HG02759 (cell line): ENCODE measurements at regions not wholly inside any gene's neighbourhood (a gene's known extent, or its start where the extent isn't known, plus 50 kb on each side); places are given as distances from the start of the nearest gene placed in this dataset.
"Not testable (repeated sequence)": the region's sequence is repeated elsewhere in the genome, so short reads cannot be mapped to it uniquely, and the experiment has no call there.

Experiments
- ATAC-seq: cut with Tn5 transposase; IDR thresholded peaks from one replicate; pipeline ENCODE4 v1.9.1; 2021; ENCODE audit warnings: mild to moderate bottlenecking, moderate library complexity; ENCODE audit not compliant: unreplicated experiment

GRCh38 chr7:9671979-9672917 lies 1238.8 kb downstream of the NXPH1 start:
- ATAC-seq = no peak

- no peak for ATAC-seq
These were observed 1247.3 kb downstream of the NXPH1 start for GRCh38 chr7:9680713-9681112.

DNA sequence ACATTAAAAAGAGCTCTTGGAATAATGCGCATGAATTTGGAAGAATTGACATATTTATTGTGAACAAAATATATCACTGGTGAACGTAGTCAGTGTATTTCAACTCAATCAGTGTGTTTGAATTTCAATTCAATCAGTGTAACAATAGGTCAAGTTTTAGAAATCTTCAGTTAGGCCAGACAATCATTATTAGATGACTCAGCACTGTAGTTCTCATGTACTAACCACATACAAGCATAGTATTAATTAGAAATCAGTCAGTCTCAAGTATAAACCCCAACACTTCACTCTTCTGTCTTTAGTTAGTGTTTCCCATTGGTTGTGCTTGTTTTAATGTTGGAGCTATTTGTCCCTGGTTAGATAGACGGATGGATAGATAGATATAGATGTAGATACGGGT lies 1247.9 kb downstream of the NXPH1 start:
- ATAC-seq = no peak

DNA sequence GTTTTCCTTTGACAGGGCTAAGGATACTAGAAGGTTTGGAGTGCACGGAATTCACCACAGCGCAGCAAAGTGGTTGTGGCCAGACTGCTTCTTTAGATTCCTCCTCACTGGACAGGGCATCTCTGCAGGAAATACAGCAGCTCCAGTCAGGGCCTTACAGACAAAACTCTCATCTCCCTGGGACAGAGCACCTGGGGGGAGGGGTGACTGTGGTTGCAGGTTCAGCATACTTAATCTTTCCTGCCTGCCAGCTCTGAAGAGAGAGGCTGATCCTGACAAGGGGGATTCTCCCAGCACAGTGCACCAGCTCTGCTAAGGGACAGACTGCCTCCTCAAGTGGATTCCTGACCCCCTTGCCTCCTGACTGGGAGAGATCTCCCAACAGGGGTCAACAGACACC lies 1257.9 kb downstream of the NXPH1 start:
- no peak for ATAC-seq

- no peak for ATAC-seq
These were observed 1265.0 kb downstream of the NXPH1 start for GRCh38 chr7:9698375-9698774.

DNA sequence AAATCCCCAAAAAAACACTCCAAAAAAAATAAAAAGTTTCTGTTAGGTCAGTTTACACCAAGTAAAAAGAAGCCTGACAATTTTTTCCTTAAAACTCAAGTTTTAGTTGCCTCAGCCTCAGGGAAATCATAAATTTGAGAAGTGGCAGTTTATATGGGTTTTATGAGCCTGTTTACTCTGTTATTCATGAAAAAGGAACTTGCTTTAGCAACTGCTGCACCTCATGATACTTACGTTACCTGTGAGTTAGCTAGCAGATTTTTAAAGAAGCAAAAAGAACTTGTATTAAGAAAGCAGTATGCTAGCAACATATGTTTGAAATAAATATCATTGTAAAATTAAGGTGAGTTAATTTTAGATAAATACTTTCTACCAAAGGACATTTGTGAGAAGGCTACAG lies 1264.5 kb upstream of the PHF14 start:
- no peak for ATAC-seq

GRCh38 chr7:9711259-9711918 lies 1262.3 kb upstream of the PHF14 start:
- no peak for ATAC-seq

- no peak for ATAC-seq
These were observed 1255.5 kb upstream of the PHF14 start for GRCh38 chr7:9718071-9718661.

DNA sequence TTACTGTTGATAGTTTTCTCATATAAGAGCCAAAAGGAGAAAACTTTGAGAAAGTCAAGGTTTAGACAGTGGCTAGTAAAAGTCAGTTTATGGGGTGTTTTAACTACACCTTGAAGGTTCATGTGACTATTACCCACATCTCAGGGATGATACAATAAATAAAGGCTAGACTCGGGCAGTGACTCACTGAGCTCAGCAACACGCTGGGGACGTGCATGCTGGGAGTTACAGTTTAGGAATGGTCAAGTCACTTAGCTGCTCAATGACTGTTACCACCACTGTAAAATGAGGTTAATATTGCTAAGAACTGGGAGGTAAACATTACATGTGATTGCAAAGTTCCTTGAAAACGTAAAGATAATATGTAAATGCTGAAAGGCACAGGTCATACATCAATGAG lies 1254.4 kb upstream of the PHF14 start:
- ATAC-seq = no peak

DNA sequence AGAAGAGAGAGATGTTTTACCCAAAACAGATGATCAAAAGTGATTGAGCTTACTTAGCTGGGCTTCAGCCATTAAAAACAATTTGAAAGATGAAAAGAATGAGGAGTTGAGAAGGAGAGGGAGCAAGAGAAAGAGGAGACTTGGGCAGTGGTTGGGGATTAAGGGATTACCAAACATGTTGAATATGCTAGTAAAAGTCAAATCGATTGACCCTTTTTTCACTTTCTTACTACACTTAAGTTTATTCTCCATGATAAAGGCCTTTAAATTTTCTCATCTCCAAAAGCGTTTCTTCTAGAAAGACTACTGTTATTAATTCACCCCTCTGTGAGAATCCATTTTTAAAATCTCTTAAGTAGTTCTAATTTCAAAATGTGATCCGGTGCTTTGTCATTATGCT lies 1254.0 kb upstream of the PHF14 start:
- no peak for ATAC-seq

DNA sequence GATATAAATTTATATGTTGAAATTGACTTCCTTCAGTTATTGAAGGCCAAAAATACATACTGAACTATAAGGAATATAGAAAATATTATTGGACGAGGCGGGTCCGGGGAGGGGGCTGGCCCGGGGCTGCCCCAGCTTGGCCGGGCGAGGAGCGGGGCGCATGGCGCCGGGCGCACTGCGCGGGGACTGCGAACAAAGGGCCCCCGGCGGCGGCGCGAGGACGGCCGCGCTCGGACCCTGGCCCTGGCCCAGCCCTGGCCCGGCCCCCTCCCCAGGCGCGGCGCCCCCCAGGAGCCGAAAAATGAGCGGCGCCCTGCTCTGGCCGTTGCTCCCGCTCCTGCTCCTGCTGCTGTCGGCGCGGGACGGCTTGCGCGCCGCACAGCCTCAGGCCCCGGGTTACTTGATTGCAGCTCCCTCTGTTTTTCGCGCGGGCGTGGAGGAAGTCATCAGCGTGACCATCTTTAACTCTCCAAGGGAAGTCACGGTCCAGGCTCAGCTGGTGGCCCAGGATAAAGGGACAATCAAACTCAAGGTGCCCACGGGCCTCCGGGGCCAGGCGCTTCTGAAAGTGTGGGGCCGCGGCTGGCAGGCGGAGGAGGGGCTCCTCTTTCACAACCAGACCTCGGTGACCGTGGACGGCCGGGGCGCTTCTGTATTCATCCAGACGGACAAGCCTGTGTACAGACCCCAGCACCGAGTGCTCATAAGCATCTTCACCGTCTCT lies 1247.6 kb upstream of the PHF14 start:
- not testable (repeated sequence) for ATAC-seq

DNA sequence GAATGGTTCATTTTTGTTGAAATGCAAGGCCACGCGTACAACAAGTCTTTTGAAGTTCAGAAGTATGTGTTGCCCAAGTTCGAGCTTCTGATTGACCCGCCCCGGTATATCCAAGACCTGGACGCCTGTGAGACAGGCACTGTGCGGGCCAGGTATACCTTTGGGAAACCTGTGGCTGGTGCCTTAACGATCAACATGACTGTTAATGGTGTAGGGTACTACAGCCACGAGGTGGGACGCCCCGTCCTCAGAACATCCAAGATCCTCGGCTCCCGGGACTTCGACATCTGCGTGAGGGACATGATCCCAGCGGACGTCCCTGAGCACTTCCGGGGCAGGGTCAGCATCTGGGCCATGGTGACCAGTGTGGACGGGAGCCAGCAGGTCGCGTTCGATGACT lies 1246.9 kb upstream of the PHF14 start:
- ATAC-seq = not testable (repeated sequence)

DNA sequence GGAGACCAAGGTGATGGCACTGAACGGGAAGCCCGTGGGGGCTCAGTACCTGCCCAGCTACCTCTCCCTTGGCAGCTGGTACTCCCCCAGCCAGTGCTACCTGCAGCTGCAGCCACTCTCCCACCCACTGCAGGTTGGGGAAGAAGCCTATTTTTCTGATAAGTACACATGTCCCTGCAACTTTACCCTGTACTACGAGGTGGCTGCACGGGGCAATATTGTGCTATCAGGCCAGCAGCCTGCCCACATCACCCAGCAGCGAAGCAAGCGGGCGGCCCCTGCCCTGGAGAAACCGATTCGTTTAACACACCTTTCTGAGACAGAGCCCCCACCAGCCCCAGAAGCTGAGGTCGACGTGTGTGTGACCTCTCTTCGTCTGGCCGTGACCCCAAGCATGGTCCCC lies 1246.2 kb upstream of the PHF14 start:
- ATAC-seq = not testable (repeated sequence)

- ATAC-seq = not testable (repeated sequence)
These were observed 1245.5 kb upstream of the PHF14 start for GRCh38 chr7:9728014-9728657.

DNA sequence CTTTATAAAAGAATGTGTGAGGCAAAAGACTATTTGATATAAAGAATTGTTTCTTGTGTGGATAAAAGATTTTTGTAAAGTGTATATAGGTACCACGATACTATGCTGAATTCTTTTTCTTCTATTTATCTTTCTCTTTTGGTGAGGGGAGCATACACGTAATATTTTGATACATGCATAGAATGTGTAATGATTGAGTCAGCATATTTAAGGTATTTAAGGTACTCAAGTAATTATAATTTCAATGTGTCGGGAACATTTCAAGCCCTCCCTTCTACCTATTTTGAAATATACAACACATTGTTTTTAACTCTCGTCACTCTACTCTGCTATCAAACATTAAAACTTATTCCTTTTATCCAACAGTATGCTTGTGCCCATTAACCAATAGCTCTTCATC lies 1221.6 kb upstream of the PHF14 start:
- ATAC-seq = no peak

DNA sequence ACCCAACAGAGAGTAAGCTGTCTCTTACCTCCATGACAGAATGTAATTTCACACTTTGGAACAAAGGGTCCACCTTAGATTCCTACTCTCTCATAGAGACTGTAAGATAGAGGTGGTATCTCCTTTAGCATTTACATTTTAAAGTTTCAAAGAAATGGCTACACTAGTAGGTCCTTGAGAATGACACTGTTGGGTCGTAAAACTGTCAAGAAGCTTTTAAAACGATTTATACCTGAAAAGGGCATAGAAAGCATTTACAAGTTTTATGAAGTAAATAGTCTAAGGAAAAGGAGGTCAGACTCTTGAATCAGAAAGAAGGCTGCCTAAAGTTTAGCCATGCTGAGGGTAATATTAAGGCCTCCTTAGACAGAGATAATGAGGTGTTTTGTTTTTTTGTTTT lies 1212.4 kb upstream of the PHF14 start:
- no peak for ATAC-seq

DNA sequence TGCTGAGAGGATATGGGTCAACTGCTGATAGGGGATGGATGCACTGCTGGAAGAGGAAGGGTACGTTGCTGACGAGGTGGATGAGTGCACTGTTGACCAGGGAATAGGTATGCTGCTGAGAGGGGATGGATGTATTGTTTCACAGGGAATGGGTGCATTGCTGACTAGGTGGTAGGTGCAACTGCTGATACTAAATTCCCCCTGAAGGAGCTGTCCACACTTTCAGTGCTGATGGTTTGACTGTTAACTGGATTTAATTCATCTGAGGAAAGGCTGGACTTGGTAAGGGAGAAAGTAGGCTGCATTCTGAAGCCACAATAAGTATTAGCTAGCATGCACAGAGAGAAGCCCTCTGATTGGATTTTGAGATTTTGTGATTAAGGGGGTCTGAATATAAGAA lies 1196.8 kb upstream of the PHF14 start:
- no peak for ATAC-seq

GRCh38 chr7:9778367-9778766 lies 1195.3 kb upstream of the PHF14 start:
- no peak for ATAC-seq

GRCh38 chr7:9781710-9782109 lies 1192.0 kb upstream of the PHF14 start:
- no peak for ATAC-seq

- ATAC-seq = no peak
These were observed 1191.4 kb upstream of the PHF14 start for GRCh38 chr7:9782275-9782674.

GRCh38 chr7:9785211-9785610 lies 1188.5 kb upstream of the PHF14 start:
- no peak for ATAC-seq
